ENCODE measurements at regions not wholly inside any gene's neighbourhood (a gene's known extent, or its start where the extent isn't known, plus 50 kb on each side); places are given as distances from the start of the nearest gene placed in this dataset.

DNA sequence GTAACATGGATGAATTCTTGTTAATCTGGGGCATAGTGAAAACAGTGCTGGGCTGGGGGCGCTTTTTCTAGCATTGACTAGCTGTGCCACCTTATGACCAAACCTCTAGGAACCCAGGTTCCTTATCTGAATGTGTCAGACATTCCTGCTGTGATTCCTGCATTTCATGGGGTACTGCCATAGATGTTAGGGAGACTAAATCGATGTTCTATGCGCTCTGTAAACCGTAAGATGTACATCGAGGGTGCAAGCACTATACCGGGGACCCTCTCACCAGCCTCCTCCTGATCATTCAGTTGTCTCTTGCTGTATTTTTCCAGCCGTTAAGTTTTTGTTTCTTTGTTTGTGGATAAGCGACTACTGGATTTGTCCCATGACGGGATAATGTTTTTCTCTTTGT lies 170.9 kb upstream of the PARP11 start:
- H3K9me3 ChIP-seq (ENCODE audit: low read length), result no peaks in the 10 kb centered on the region
- H2AFZ ChIP-seq (ENCODE audit: low read depth, low read length), result no peak overlapping the region

DNA sequence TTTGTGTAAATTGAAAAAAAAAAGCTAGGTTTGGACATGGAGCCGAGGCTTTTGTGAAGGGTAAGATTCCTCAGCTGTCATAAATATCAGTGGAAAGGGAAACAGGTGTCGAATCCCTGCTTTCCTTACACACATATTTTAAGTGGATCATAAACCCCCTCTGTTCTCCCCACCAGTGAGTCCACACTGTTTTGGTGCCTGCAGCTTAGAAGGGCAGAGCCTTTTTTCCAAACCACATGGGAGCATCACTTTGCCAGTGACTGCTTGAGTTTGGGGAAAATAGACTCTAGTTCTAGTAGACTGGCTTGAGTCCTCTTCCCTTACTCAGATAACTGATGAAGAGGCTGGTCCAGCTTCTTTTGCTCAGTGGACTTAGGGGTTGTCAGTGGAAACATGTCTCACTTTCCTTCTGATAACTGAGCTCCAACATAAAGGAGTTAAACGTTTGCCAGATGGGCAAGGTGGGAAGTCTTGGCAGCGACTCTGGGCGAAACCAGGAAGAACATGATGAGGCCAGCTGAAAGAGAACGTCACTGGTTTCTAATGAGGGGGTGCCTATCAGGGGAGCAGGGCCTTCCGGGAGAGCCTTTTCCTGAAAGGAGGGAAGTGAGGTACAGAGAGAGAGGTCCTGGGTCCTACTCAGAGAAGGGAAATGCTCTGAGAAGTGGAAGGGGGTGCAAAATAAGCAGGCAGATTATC lies 168.1 kb upstream of the PARP11 start:
- no peaks in the 10 kb centered on the region for H3K9me2 ChIP-seq (ENCODE audit: insufficient read depth, low read length)
- no peaks in the 10 kb centered on the region for H3K9me3 ChIP-seq (ENCODE audit: low read length)
- H3F3A ChIP-seq (ENCODE audit: insufficient read depth, low read length, poor library complexity, severe bottlenecking), result no peaks in the 10 kb centered on the region
- no peaks in the 10 kb centered on the region for H3K79me2 ChIP-seq (replicated peaks; ENCODE audit: insufficient read depth, low read length)
- H4K20me1 ChIP-seq (ENCODE audit: insufficient read depth), result no peaks in the 10 kb centered on the region
- H3K9ac ChIP-seq (ENCODE audit: low read length), result no peak overlapping the region
- TF ChIP-seq EZH2 (IDR thresholded peaks at IDR 0.05; ENCODE audit: borderline replicate concordance, insufficient read depth, low read length, poor library complexity, severe bottlenecking) (no peak), RAD21 (conservative IDR thresholded peaks at IDR 0.05) (no peak), MXI1 (conservative IDR thresholded peaks at IDR 0.05; ENCODE audit: poor library complexity, severe bottlenecking) (no peak), SMC3 (conservative IDR thresholded peaks at IDR 0.05; ENCODE audit: poor library complexity) (no peak), TAF1 (IDR thresholded peaks at IDR 0.05; ENCODE audit: low read depth) (no peak), POLR2AphosphoS5 (IDR thresholded peaks at IDR 0.05) (no peak), EP300 (conservative IDR thresholded peaks at IDR 0.05; ENCODE audit: poor library complexity, severe bottlenecking) (no peak)
- TF ChIP-seq, protein P1, sequence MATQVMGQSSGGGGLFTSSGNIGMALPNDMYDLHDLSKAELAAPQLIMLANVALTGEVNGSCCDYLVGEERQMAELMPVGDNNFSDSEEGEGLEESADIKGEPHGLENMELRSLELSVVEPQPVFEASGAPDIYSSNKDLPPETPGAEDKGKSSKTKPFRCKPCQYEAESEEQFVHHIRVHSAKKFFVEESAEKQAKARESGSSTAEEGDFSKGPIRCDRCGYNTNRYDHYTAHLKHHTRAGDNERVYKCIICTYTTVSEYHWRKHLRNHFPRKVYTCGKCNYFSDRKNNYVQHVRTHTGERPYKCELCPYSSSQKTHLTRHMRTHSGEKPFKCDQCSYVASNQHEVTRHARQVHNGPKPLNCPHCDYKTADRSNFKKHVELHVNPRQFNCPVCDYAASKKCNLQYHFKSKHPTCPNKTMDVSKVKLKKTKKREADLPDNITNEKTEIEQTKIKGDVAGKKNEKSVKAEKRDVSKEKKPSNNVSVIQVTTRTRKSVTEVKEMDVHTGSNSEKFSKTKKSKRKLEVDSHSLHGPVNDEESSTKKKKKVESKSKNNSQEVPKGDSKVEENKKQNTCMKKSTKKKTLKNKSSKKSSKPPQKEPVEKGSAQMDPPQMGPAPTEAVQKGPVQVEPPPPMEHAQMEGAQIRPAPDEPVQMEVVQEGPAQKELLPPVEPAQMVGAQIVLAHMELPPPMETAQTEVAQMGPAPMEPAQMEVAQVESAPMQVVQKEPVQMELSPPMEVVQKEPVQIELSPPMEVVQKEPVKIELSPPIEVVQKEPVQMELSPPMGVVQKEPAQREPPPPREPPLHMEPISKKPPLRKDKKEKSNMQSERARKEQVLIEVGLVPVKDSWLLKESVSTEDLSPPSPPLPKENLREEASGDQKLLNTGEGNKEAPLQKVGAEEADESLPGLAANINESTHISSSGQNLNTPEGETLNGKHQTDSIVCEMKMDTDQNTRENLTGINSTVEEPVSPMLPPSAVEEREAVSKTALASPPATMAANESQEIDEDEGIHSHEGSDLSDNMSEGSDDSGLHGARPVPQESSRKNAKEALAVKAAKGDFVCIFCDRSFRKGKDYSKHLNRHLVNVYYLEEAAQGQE (IDR thresholded peaks at IDR 0.05; ENCODE audit: borderline replicate concordance), result no peak
- TF ChIP-seq, protein P2, sequence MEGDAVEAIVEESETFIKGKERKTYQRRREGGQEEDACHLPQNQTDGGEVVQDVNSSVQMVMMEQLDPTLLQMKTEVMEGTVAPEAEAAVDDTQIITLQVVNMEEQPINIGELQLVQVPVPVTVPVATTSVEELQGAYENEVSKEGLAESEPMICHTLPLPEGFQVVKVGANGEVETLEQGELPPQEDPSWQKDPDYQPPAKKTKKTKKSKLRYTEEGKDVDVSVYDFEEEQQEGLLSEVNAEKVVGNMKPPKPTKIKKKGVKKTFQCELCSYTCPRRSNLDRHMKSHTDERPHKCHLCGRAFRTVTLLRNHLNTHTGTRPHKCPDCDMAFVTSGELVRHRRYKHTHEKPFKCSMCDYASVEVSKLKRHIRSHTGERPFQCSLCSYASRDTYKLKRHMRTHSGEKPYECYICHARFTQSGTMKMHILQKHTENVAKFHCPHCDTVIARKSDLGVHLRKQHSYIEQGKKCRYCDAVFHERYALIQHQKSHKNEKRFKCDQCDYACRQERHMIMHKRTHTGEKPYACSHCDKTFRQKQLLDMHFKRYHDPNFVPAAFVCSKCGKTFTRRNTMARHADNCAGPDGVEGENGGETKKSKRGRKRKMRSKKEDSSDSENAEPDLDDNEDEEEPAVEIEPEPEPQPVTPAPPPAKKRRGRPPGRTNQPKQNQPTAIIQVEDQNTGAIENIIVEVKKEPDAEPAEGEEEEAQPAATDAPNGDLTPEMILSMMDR (IDR thresholded peaks at IDR 0.05; ENCODE audit: poor library complexity, severe bottlenecking), result no peak
- H3K4me3 ChIP-seq (ENCODE audit: low read length), result no peak overlapping the region
- no peak overlapping the region for H3K27ac ChIP-seq (ENCODE audit: low read length)
- no peak overlapping the region for H3K4me2 ChIP-seq (ENCODE audit: low read length)
- no peaks in the 10 kb centered on the region for H3K27me3 ChIP-seq (ENCODE audit: insufficient read depth, low read depth, low read length)
- no peak overlapping the region for H2AFZ ChIP-seq (ENCODE audit: low read depth, low read length)
- H3K36me3 ChIP-seq (ENCODE audit: insufficient read depth, low read length), result no peaks in the 10 kb centered on the region

More for the DNA sequence above, 170.9 kb upstream of the PARP11 start:
- Histone ChIP-seq H3K79me2 (replicated peaks; ENCODE audit: insufficient read depth, low read length) (no peaks in the 10 kb centered on the region), H3K27ac (ENCODE audit: low read length) (no peak overlapping the region), H3K9ac (ENCODE audit: low read length) (no peak overlapping the region), H4K20me1 (ENCODE audit: insufficient read depth) (no peaks in the 10 kb centered on the region), H3K9me2 (ENCODE audit: insufficient read depth, low read length) (no peaks in the 10 kb centered on the region), H3K36me3 (ENCODE audit: insufficient read depth, low read length) (no peaks in the 10 kb centered on the region), H3K27me3 (ENCODE audit: insufficient read depth, low read depth, low read length) (no peaks in the 10 kb centered on the region), H3K4me3 (ENCODE audit: low read length) (no peak overlapping the region), H3K4me2 (ENCODE audit: low read length) (no peak overlapping the region), H3F3A (ENCODE audit: insufficient read depth, low read length, poor library complexity, severe bottlenecking) (no peaks in the 10 kb centered on the region)
- no peak for TF ChIP-seq TAF1 (IDR thresholded peaks at IDR 0.05; ENCODE audit: low read depth)
- no peak for TF ChIP-seq POLR2AphosphoS5 (IDR thresholded peaks at IDR 0.05)
- TF ChIP-seq EZH2 (IDR thresholded peaks at IDR 0.05; ENCODE audit: borderline replicate concordance, insufficient read depth, low read length, poor library complexity, severe bottlenecking), result no peak
- TF ChIP-seq EP300 (conservative IDR thresholded peaks at IDR 0.05; ENCODE audit: poor library complexity, severe bottlenecking), result no peak
- no peak for TF ChIP-seq RAD21 (conservative IDR thresholded peaks at IDR 0.05)
- TF ChIP-seq, protein P2 (IDR thresholded peaks at IDR 0.05; ENCODE audit: poor library complexity, severe bottlenecking), result no peak
- TF ChIP-seq, protein P1 (IDR thresholded peaks at IDR 0.05; ENCODE audit: borderline replicate concordance), result no peak
- no peak for TF ChIP-seq SMC3 (conservative IDR thresholded peaks at IDR 0.05; ENCODE audit: poor library complexity)
- TF ChIP-seq MXI1 (conservative IDR thresholded peaks at IDR 0.05; ENCODE audit: poor library complexity, severe bottlenecking), result no peak
